Ishikawa (cell line): ENCODE measurements at regions not wholly inside any gene's neighbourhood (a gene's known extent, or its start where the extent isn't known, plus 50 kb on each side); places are given as distances from the start of the nearest gene placed in this dataset.

Source experiments
- CEBPB ChIP-seq: IDR thresholded peaks from 2 replicates; pipeline ENCODE4 v1.6.1; 2012
- CREB1 ChIP-seq: IDR thresholded peaks from 2 replicates; pipeline ENCODE4 v1.6.1; 2012; ENCODE audit warnings: low read depth
- EGR1 ChIP-seq: IDR thresholded peaks from 2 replicates; pipeline ENCODE4 v1.6.1; 2012
- EP300 ChIP-seq: IDR thresholded peaks from 2 replicates; pipeline ENCODE4 v1.6.1; 2012; ENCODE audit warnings: borderline replicate concordance
- FOXM1 ChIP-seq: IDR thresholded peaks from 2 replicates; pipeline ENCODE4 v1.6.1; 2012; ENCODE audit warnings: low read depth, borderline replicate concordance
- MAX ChIP-seq: IDR thresholded peaks from 2 replicates; pipeline ENCODE4 v1.6.1; 2012
- NFIC ChIP-seq: IDR thresholded peaks from 2 replicates; pipeline ENCODE4 v1.6.1; 2012
- RAD21 ChIP-seq: IDR thresholded peaks from 2 replicates; pipeline ENCODE4 v1.6.1; 2012; ENCODE audit warnings: low read depth
- TAF1 ChIP-seq: IDR thresholded peaks from 2 replicates; pipeline ENCODE4 v1.6.1; 2012; ENCODE audit warnings: low read depth, mild to moderate bottlenecking
- TCF12 ChIP-seq: IDR thresholded peaks from 2 replicates; pipeline ENCODE4 v1.6.1; 2012; ENCODE audit warnings: low read depth
- TEAD4 ChIP-seq: IDR thresholded peaks from 2 replicates; pipeline ENCODE4 v1.6.1; 2012
- USF1 ChIP-seq: IDR thresholded peaks from 2 replicates; pipeline ENCODE4 v1.6.1; 2012
- YY1 ChIP-seq: IDR thresholded peaks from 2 replicates; pipeline ENCODE4 v1.6.1; 2012; ENCODE audit warnings: low read depth
- ZBTB7A ChIP-seq: IDR thresholded peaks from 2 replicates; pipeline ENCODE4 v1.6.1; 2012; ENCODE audit warnings: low read depth
- TF ChIP-seq, protein P1 (sequence below): IDR thresholded peaks from 2 replicates; pipeline ENCODE4 v1.6.1; 2012; ENCODE audit warnings: low read depth, mild to moderate bottlenecking

DNA sequence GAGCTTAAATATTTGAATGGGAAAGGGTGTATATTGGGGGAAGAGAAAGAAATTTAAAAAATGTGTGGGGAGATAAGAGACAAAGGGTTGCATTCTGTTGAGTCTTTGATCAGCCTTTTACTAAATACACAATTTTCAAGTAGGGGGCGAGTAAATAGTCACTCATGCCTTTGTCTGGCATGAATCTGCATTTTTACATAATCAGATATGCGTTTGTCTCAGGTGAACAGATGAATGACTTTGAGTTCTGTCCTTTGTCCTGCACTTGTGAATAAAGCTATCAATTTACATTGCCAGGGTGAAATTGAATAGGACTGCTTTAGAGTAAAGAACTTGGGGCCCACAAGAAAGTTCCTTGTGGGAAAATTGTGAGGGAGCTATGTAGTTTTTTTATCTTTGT lies 523.6 kb upstream of the LUZP2 start:
- TF ChIP-seq TAF1 = no peak
- TF ChIP-seq CEBPB = no peak
- no peak for TF ChIP-seq YY1
- TF ChIP-seq EGR1 = no peak
- TF ChIP-seq MAX = no peak
- TF ChIP-seq, protein P1, sequence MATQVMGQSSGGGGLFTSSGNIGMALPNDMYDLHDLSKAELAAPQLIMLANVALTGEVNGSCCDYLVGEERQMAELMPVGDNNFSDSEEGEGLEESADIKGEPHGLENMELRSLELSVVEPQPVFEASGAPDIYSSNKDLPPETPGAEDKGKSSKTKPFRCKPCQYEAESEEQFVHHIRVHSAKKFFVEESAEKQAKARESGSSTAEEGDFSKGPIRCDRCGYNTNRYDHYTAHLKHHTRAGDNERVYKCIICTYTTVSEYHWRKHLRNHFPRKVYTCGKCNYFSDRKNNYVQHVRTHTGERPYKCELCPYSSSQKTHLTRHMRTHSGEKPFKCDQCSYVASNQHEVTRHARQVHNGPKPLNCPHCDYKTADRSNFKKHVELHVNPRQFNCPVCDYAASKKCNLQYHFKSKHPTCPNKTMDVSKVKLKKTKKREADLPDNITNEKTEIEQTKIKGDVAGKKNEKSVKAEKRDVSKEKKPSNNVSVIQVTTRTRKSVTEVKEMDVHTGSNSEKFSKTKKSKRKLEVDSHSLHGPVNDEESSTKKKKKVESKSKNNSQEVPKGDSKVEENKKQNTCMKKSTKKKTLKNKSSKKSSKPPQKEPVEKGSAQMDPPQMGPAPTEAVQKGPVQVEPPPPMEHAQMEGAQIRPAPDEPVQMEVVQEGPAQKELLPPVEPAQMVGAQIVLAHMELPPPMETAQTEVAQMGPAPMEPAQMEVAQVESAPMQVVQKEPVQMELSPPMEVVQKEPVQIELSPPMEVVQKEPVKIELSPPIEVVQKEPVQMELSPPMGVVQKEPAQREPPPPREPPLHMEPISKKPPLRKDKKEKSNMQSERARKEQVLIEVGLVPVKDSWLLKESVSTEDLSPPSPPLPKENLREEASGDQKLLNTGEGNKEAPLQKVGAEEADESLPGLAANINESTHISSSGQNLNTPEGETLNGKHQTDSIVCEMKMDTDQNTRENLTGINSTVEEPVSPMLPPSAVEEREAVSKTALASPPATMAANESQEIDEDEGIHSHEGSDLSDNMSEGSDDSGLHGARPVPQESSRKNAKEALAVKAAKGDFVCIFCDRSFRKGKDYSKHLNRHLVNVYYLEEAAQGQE = no peak
- TF ChIP-seq CREB1 = no peak
- TF ChIP-seq EP300 = no peak
- no peak for TF ChIP-seq ZBTB7A
- TF ChIP-seq TCF12 = no peak
- TF ChIP-seq NFIC = no peak
- no peak for TF ChIP-seq FOXM1
- no peak for TF ChIP-seq RAD21
- TF ChIP-seq USF1 = no peak
- no peak for TF ChIP-seq TEAD4

DNA sequence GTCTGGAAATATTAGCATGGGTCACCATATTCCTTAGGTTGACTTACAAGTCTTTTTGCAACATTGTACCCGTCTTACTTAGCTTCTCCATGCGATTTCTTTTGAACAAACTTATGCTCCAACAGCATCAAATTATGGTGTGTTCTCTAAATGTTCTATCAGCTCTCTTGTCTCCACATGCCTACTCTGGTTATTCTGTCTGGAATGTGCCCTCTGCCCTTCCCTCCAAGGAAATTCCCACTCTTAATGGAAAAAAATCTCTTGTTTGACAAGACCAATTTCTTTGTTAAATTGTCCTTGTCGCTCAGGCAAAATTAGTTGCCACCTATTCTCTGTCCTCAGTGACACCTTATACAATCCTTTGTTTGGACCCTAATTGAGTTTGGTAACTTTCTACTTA lies 522.8 kb upstream of the LUZP2 start:
- TF ChIP-seq USF1 (no peak), FOXM1 (no peak), CREB1 (no peak), EP300 (no peak), TCF12 (no peak), MAX (no peak), TAF1 (no peak), YY1 (no peak), RAD21 (no peak), ZBTB7A (no peak), TEAD4 (no peak)
- TF ChIP-seq, protein P1 = no peak

DNA sequence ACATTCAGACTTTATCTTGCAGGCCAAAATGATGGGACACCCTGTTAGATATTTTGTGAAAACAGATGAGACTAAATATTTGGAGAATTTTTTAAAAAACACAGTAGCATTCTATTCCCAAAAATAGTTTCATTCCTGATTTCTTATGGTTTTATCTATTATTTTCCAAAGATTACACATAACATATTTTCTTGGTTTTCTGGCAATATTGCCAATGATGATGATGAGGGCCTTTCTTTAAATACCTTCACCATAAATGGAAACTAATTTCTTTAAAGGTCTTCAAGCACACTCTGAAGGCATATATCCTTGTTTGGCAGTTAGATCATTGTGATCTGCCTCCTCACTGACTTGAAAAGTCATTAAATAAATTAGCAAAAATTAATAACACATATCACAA lies 522.3 kb upstream of the LUZP2 start:
- TF ChIP-seq TAF1 = no peak
- no peak for TF ChIP-seq ZBTB7A
- TF ChIP-seq, protein P1 = no peak
- no peak for TF ChIP-seq FOXM1
- TF ChIP-seq CREB1 = no peak
- TF ChIP-seq YY1 = no peak
- TF ChIP-seq TCF12 = no peak
- no peak for TF ChIP-seq EGR1
- TF ChIP-seq EP300 = no peak
- TF ChIP-seq NFIC = no peak
- no peak for TF ChIP-seq RAD21

DNA sequence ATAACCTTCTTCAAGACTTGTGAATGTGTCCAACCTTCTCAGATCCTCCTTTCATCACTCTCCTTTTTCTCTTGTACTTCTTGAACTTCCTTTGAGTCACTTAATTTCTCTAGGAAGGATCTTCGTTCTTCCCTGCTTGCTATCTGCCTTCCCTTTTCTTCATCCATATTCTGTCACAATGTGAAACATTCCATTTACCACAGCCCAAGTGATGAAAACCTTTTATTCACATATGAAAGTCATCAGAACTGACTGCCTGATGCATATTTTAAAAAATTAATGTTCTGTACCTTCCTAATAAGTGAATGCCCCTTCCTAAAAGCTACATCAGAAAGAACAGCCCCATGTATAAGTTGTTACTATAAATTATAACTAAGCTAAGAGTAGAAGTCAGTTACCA lies 520.4 kb upstream of the LUZP2 start:
- TF ChIP-seq, protein P1 = no peak
- TF ChIP-seq EP300 (no peak), YY1 (no peak), CEBPB (no peak), RAD21 (no peak), TEAD4 (no peak), TAF1 (no peak), MAX (no peak), USF1 (no peak), ZBTB7A (no peak), FOXM1 (no peak), NFIC (no peak), TCF12 (no peak), CREB1 (no peak), EGR1 (no peak)
